Hepatocyte (in vitro differentiated cells): ENCODE measurements at regions not wholly inside any gene's neighbourhood (a gene's known extent, or its start where the extent isn't known, plus 50 kb on each side); places are given as distances from the start of the nearest gene placed in this dataset.

ENCODE experiments used
- EZH2 ChIP-seq: fragments of 200-600 bp; sonication (generic); IDR thresholded peaks from 2 replicates; pipeline ENCODE4 v1.6.1; 2016; ENCODE audit warnings: antibody characterized with exemption, mild to moderate bottlenecking, borderline replicate concordance
- TF ChIP-seq, protein P1 (sequence below): fragments of 200-600 bp; sonication (generic); IDR thresholded peaks from 2 replicates; pipeline ENCODE4 v1.5.1; 2016; ENCODE audit warnings: antibody characterized with exemption, mild to moderate bottlenecking; ENCODE audit not compliant: poor library complexity

DNA sequence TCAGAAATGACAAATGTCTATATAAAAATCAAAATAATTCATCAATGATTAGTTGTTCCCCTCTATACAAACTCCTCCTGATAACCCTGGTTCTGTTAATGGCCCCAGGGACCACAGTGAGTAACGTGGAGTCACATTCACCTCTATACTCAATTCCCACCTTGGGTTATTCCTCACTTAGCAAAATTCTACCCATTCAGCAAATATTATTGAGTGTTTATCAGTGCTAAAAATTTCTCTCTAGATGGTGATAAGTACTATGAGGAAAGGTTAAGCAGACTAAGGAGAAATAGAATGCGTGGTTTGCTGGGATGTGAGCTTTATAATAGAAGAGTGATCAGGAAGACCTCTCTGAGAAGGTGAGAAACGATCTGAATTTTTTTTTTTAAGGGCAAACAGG is 1124.5 kb downstream of the BCL11A start:
- TF ChIP-seq, protein P1, sequence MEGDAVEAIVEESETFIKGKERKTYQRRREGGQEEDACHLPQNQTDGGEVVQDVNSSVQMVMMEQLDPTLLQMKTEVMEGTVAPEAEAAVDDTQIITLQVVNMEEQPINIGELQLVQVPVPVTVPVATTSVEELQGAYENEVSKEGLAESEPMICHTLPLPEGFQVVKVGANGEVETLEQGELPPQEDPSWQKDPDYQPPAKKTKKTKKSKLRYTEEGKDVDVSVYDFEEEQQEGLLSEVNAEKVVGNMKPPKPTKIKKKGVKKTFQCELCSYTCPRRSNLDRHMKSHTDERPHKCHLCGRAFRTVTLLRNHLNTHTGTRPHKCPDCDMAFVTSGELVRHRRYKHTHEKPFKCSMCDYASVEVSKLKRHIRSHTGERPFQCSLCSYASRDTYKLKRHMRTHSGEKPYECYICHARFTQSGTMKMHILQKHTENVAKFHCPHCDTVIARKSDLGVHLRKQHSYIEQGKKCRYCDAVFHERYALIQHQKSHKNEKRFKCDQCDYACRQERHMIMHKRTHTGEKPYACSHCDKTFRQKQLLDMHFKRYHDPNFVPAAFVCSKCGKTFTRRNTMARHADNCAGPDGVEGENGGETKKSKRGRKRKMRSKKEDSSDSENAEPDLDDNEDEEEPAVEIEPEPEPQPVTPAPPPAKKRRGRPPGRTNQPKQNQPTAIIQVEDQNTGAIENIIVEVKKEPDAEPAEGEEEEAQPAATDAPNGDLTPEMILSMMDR: no peak
- TF ChIP-seq EZH2: no peak
